GM23338 (cell line): ENCODE measurements at regions not wholly inside any gene's neighbourhood (a gene's known extent, or its start where the extent isn't known, plus 50 kb on each side); places are given as distances from the start of the nearest gene placed in this dataset.
A peak's percentile ranks its signal among the peaks of the same experiment; 100 is the strongest.

Experiments
- ATAC-seq: fragments of 200-7000 bp; cut with Tn5 transposase; 3 replicates; pipeline ENCODE4 v1.9.1; 2020
- DNase-seq: peaks from one replicate; pipeline ENCODE4 v3.0.0-alpha.2; 2015; ENCODE audit warnings: low spot score
- H2AFZ ChIP-seq: fragments of 200-600 bp; sonication (generic); 2 replicates; pipeline ENCODE4 v1.8.0; 2016; ENCODE audit warnings: antibody characterized with exemption, mild to moderate bottlenecking, moderate library complexity
- H3F3A ChIP-seq: fragments of 200-600 bp; sonication (generic); replicated peaks from 2 replicates; pipeline ENCODE4 v1.8.0; 2017; ENCODE audit warnings: antibody characterized with exemption, mixed run types, low read depth
- H3K27ac ChIP-seq: fragments of 200-600 bp; sonication (generic); 2 replicates; pipeline ENCODE4 v1.6.1; 2016; ENCODE audit warnings: low read depth
- H3K27me3 ChIP-seq: fragments of 200-600 bp; sonication (generic); 2 replicates; pipeline ENCODE4 v1.8.0; 2016; ENCODE audit warnings: mild to moderate bottlenecking, mixed run types, moderate library complexity; ENCODE audit not compliant: insufficient read depth
- H3K36me3 ChIP-seq: fragments of 200-600 bp; sonication (generic); 2 replicates; pipeline ENCODE4 v1.8.0; 2016; ENCODE audit warnings: mild to moderate bottlenecking; ENCODE audit not compliant: insufficient read depth
- H3K4me1 ChIP-seq: fragments of 200-600 bp; sonication (generic); 2 replicates; pipeline ENCODE4 v1.8.0; 2016; ENCODE audit warnings: mild to moderate bottlenecking, moderate library complexity; ENCODE audit not compliant: insufficient read depth
- H3K4me2 ChIP-seq: fragments of 200-600 bp; sonication (generic); 2 replicates; pipeline ENCODE4 v1.7.1; 2017; ENCODE audit warnings: mixed run types
- H3K4me3 ChIP-seq: fragments of 200-600 bp; sonication (generic); 2 replicates; pipeline ENCODE4 v1.6.1; 2016; ENCODE audit warnings: mixed run types
- H3K79me2 ChIP-seq: fragments of 200-600 bp; sonication (generic); replicated peaks from 2 replicates; pipeline ENCODE4 v1.8.0; 2017; ENCODE audit warnings: mild to moderate bottlenecking; ENCODE audit not compliant: insufficient read depth
- H3K9me2 ChIP-seq: fragments of 200-600 bp; sonication (generic); 2 replicates; pipeline ENCODE4 v1.8.0; 2017; ENCODE audit not compliant: insufficient read depth
- H4K20me1 ChIP-seq: fragments of 200-600 bp; sonication (generic); replicated peaks from 2 replicates; pipeline ENCODE4 v1.8.0; 2017; ENCODE audit warnings: mild to moderate bottlenecking; ENCODE audit not compliant: insufficient read depth
- H3K27ac Mint-ChIP-seq: 2 replicates; pipeline ENCODE4 v1.8.0; 2020; ENCODE audit warnings: inconsistent platforms, mild to moderate bottlenecking, moderate library complexity, mixed read lengths
- H3K27me3 Mint-ChIP-seq: 3 replicates; pipeline ENCODE4 v1.8.0; 2022; ENCODE audit warnings: low read depth, mild to moderate bottlenecking, moderate library complexity, mixed read lengths, inconsistent platforms; ENCODE audit not compliant: insufficient read depth, poor library complexity
- H3K36me3 Mint-ChIP-seq: 3 replicates; pipeline ENCODE4 v1.8.0; 2021; ENCODE audit warnings: low read depth, mild to moderate bottlenecking, inconsistent platforms, moderate library complexity, mixed read lengths
- H3K4me1 Mint-ChIP-seq: 3 replicates; pipeline ENCODE4 v1.8.0; 2020; ENCODE audit warnings: mild to moderate bottlenecking, inconsistent platforms, mixed read lengths
- H3K4me3 Mint-ChIP-seq: 3 replicates; pipeline ENCODE4 v1.8.0; 2021; ENCODE audit warnings: moderate library complexity, mild to moderate bottlenecking, inconsistent platforms, mixed read lengths
- H3K9me3 Mint-ChIP-seq: 3 replicates; pipeline ENCODE4 v1.8.0; 2020; ENCODE audit warnings: moderate library complexity, mild to moderate bottlenecking, inconsistent platforms, mixed read lengths
- CREB1 ChIP-seq: fragments of 250-450 bp; sonication (Bioruptor Pico); IDR thresholded peaks from 2 replicates; pipeline ENCODE4 v1.5.0; 2020; ENCODE audit warnings: low read depth, mild to moderate bottlenecking, moderate library complexity
- CTCF ChIP-seq, 2 experiments: fragments of 200-600 bp in 1 of 2; sonication (generic) in 1 of 2; conservative IDR thresholded peaks; 2 replicates each; pipeline versions ENCODE4 v1.5.1 to v1.6.1; 2016 to 2017; ENCODE audit warnings: antibody characterized with exemption in 2 of 2, low read depth in 2 of 2, mild to moderate bottlenecking in 2 of 2, moderate library complexity in 1 of 2
- ETS1 ChIP-seq: IDR thresholded peaks from 2 replicates; pipeline ENCODE4 v1.6.1; 2016; ENCODE audit warnings: antibody characterized with exemption
- EZH2 ChIP-seq: fragments of 200-600 bp; sonication (generic); IDR thresholded peaks from one replicate; pipeline ENCODE4 v1.8.0; 2017; ENCODE audit warnings: antibody characterized with exemption, mild to moderate bottlenecking, low read depth; ENCODE audit not compliant: unreplicated experiment
- EZH2phosphoT487 ChIP-seq: fragments of 200-600 bp; sonication (generic); IDR thresholded peaks from one replicate; pipeline ENCODE4 v1.8.1; 2018; ENCODE audit warnings: antibody characterized with exemption; ENCODE audit not compliant: unreplicated experiment
- JUNB ChIP-seq: IDR thresholded peaks from one replicate; pipeline ENCODE4 v1.6.1; 2016; ENCODE audit warnings: antibody characterized with exemption; ENCODE audit not compliant: unreplicated experiment
- POLR2AphosphoS5 ChIP-seq: IDR thresholded peaks from 2 replicates; pipeline ENCODE4 v1.6.1; 2016; ENCODE audit warnings: antibody characterized with exemption, low read depth
- REST ChIP-seq: IDR thresholded peaks from one replicate; pipeline ENCODE4 v1.6.1; 2018; ENCODE audit warnings: antibody characterized with exemption; ENCODE audit not compliant: unreplicated experiment
- STAT1 ChIP-seq: IDR thresholded peaks from one replicate; pipeline ENCODE4 v1.6.1; 2016; ENCODE audit warnings: antibody characterized with exemption; ENCODE audit not compliant: unreplicated experiment
- ZNF331 ChIP-seq: fragments of 250-450 bp; sonication (Bioruptor Pico); IDR thresholded peaks from 2 replicates; pipeline ENCODE4 v1.5.0; 2020; ENCODE audit warnings: low read depth, mild to moderate bottlenecking, moderate library complexity
- ZNF462 ChIP-seq: fragments of 250-450 bp; sonication (Bioruptor Pico); IDR thresholded peaks from 2 replicates; pipeline ENCODE4 v1.5.0; 2020; ENCODE audit warnings: mild to moderate bottlenecking, moderate library complexity

DNA sequence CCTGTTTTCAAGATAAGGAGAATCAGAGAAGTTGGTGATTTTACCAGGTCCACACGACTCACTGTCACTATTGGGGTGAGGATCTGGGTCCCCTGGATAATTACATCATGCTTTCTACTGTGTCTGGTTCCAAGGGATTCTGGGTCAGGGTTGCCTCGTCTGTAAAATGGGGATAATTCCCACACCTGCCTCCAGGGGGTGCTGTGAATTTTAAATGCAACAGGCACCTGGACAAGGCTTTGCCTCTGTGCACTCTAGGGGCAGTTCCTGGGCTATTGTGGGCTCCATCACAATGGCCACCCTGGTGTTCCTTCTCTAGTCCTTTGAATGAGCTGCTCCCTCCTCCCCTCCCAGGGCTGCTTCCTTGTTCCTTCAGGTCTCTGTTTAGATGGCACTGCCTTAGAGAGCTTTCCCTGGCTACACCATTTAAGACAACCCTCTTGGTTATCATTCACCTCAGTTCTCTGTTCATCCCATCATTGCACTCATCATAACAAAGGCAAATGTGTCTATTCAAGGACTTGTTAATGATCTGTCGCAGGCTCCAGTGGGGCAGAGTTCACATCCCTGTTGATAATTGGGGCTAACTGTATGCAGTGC lies 178.6 kb downstream of the MIAT start (continued):
- TF ChIP-seq CTCF (conservative IDR thresholded peaks at IDR 0.05; ENCODE audit: low read depth in 2 of 2) (peak; percentile 85 to 86), ETS1 (no peak), EZH2phosphoT487 (no peak), REST (no peak), CREB1 (no peak), EZH2 (no peak), ZNF331 (no peak), JUNB (no peak)

DNA sequence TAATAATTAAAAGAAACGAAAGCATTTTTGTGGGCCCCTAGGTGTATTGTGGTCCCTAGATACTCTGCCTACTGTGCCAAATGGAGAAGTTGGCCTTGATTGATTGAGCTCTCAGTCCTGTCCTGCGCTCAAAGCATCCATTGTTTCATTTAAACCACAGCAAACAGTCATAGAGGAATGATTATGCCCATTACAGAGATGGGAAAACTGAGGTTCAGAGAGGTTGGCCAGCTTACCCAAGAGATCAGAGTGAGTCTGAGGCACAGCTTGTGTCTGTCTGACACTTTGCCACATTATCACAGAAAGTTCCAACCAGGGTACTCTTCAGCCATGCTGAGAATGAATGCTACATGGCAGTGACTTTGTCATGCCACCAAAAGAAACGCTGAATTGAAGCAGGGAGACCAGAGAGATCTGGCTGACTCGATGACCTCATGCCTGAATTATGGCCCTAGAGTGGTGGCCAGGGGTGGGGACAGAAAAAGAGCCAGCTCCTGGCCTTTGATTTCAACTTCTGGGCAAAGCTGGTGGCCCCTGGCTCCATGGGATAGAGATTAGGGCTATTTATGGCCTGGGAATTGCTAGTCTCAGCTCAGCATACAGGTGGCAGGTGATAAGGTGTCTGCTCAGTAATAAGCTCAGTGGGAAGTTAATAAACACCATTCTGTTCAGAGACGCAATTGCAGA lies 180.5 kb downstream of the MIAT start:
- H3K4me3 Mint-ChIP-seq: no peak overlapping the region
- no peak overlapping the region for H3K27ac Mint-ChIP-seq
- H3K4me1 Mint-ChIP-seq: peaks cover 9% of the 10 kb centered on the region
- Histone ChIP-seq H3K79me2 (no peaks in the 10 kb centered on the region), H4K20me1 (no peaks in the 10 kb centered on the region), H3K9me2 (no peaks in the 10 kb centered on the region), H3K27ac (no peak overlapping the region), H3K36me3 (no peaks in the 10 kb centered on the region), H2AFZ (no peak overlapping the region), H3K4me3 (no peak overlapping the region), H3K27me3 (no peaks in the 10 kb centered on the region), H3K4me1 (peaks cover 6% of the 10 kb centered on the region), H3K4me2 (no peak overlapping the region), H3F3A (no peaks in the 10 kb centered on the region)
- DNase-seq (no peak), ATAC-seq (no peak)
- no peaks in the 10 kb centered on the region; the same call in 2 of the 3 replicates for H3K36me3 Mint-ChIP-seq
- no peaks in the 10 kb centered on the region for H3K9me3 Mint-ChIP-seq
- H3K27me3 Mint-ChIP-seq: peaks cover 4% of the 10 kb centered on the region
- TF ChIP-seq ZNF331 (no peak), STAT1 (no peak), POLR2AphosphoS5 (no peak), JUNB (no peak), ZNF462 (no peak)
